HG03025 (cell line): ENCODE measurements at regions not wholly inside any gene's neighbourhood (a gene's known extent, or its start where the extent isn't known, plus 50 kb on each side); places are given as distances from the start of the nearest gene placed in this dataset.

Experiments
- ATAC-seq: cut with Tn5 transposase; IDR thresholded peaks from one replicate; pipeline ENCODE4 v1.9.1; 2021; ENCODE audit warnings: mild to moderate bottlenecking, moderate library complexity; ENCODE audit not compliant: unreplicated experiment, low FRiP score

- ATAC-seq: no peak
Observed at GRCh38 chr11:112794331-112794846, 166.8 kb upstream of the NCAM1 start.

GRCh38 chr11:112795142-112795815 is 165.9 kb upstream of the NCAM1 start:
- ATAC-seq: no peak

- ATAC-seq: no peak
Observed at GRCh38 chr11:112795911-112796649, 165.1 kb upstream of the NCAM1 start.

- no peak for ATAC-seq
Observed at GRCh38 chr11:112797092-112797491, 164.1 kb upstream of the NCAM1 start.

GRCh38 chr11:112797648-112798293 is 163.4 kb upstream of the NCAM1 start:
- peak; percentile 71 for ATAC-seq

GRCh38 chr11:112801025-112801816 is 160.0 kb upstream of the NCAM1 start:
- ATAC-seq: no peak

- ATAC-seq: no peak
Observed at GRCh38 chr11:112801817-112802088, 159.5 kb upstream of the NCAM1 start.

- ATAC-seq: no peak
Observed at GRCh38 chr11:112805658-112806057, 155.6 kb upstream of the NCAM1 start.

GRCh38 chr11:112806256-112806655 is 155.0 kb upstream of the NCAM1 start:
- no peak for ATAC-seq

- no peak for ATAC-seq
Observed at GRCh38 chr11:112806876-112807275, 154.3 kb upstream of the NCAM1 start.

GRCh38 chr11:112809429-112809828 is 151.8 kb upstream of the NCAM1 start:
- ATAC-seq: no peak

GRCh38 chr11:112810951-112811350 is 150.3 kb upstream of the NCAM1 start:
- ATAC-seq: no peak

GRCh38 chr11:112811783-112812182 is 149.4 kb upstream of the NCAM1 start:
- ATAC-seq: no peak

- no peak for ATAC-seq
Observed at GRCh38 chr11:112812729-112813128, 148.5 kb upstream of the NCAM1 start.

- no peak for ATAC-seq
Observed at GRCh38 chr11:112814168-112814567, 147.1 kb upstream of the NCAM1 start.

- no peak for ATAC-seq
Observed at GRCh38 chr11:112817376-112817775, 143.8 kb upstream of the NCAM1 start.

- ATAC-seq: no peak
Observed at GRCh38 chr11:112822478-112823274, 138.5 kb upstream of the NCAM1 start.

- ATAC-seq: no peak
Observed at GRCh38 chr11:112826026-112826425, 135.2 kb upstream of the NCAM1 start.

GRCh38 chr11:112826788-112827187 is 134.4 kb upstream of the NCAM1 start:
- no peak for ATAC-seq

GRCh38 chr11:112828421-112828820 is 132.8 kb upstream of the NCAM1 start:
- no peak for ATAC-seq
